ENCODE measurements at regions not wholly inside any gene's neighbourhood (a gene's known extent, or its start where the extent isn't known, plus 50 kb on each side); places are given as distances from the start of the nearest gene placed in this dataset.
"Not testable (repeated sequence)": the region's sequence is repeated elsewhere in the genome, so short reads cannot be mapped to it uniquely, and the experiment has no call there.

DNA sequence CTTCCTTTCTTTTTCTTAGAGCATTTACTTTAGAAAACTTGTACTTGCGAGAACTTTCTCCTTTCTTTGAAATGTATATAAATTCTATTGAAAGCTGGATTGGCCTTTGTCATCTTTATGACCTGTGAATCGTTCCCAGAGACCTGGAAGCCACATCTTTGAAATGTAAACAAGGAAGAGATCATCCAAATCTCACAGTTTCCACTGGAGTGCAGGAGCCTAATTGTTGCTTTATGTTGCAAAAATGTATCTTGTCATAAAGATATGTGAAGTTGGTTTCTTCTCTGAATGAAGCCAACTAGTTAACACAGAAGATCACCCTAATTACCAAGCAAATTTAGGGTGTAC is 1101.8 kb downstream of the TAF11L14 start:
- no peak for DNase-seq

- DNase-seq: not testable (repeated sequence)
These were observed 1102.5 kb downstream of the TAF11L14 start for GRCh38 chr5:18736736-18737135.

GRCh38 chr5:18740301-18740700 is 1106.0 kb downstream of the TAF11L14 start:
- no peak for DNase-seq

GRCh38 chr5:18742830-18743229 is 1108.6 kb downstream of the TAF11L14 start:
- no peak for DNase-seq

GRCh38 chr5:18744441-18744840 is 1110.2 kb downstream of the TAF11L14 start:
- DNase-seq: no peak

DNA sequence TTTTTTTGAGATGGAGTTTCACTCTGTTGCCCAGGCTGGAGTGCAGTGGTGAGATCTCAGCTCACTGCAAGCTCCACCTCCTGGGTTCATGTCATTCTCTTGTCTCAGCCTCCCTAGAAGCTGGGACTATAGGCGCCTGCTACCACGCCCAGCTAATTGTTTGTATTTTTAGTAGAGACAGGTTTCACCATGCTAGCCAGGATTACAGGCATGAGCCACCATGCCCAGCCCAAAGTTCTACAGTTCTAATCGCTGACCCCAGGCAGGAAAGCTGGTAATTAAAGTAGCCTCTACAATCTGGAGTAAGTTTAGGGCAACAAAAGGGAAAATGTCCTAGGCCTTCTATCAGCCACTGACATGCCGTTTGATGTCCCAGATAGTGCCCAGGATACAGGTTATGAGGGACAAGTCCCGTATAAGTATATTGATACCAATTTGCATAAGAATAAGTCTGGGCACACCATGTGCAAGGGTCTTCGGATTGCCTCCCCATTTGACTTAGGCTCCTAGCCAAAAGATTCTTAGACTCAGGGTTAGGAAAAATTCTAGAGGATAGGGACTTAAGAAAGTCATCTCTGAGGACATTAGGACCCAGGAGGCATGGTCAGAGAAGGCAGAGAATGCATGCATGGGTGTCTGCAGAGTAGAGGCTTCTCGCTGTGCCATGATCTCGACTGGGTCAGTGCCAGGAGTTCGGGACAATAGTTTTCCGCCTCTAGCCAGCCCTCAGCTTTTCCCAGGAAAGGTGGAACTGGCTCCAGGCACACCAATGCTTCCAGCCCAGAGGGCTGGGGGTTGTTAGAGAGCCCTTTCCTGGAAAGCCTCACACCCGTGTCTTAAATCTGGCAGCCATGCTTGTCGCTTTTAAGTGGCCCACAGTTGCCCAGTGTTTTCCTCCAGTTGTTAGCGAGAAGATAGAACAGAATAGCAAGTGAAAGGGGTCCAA is 1111.1 kb downstream of the TAF11L14 start:
- no peak for DNase-seq

- DNase-seq: no peak
These were observed 1111.8 kb downstream of the TAF11L14 start for GRCh38 chr5:18745988-18746615.

GRCh38 chr5:18749763-18750162 is 1115.5 kb downstream of the TAF11L14 start:
- DNase-seq: no peak

DNA sequence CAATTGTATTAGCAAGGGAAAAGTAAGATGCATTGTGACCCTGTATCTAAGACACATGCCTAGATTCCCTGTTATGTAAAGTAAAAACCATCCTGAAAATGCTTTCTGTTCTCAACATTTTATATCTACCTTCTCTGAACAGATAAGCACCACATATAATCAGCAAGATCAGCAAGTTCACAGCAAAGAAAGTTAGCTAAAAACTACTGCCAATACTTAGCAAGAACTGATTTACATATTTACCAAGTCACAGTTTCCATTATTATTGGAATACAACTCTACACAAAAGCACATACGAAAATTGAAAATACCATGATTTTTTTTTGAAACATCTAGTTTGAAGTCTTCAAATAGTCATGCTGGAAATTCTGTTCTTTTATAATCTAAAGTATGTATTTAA is 1118.1 kb downstream of the TAF11L14 start:
- no peak for DNase-seq

DNA sequence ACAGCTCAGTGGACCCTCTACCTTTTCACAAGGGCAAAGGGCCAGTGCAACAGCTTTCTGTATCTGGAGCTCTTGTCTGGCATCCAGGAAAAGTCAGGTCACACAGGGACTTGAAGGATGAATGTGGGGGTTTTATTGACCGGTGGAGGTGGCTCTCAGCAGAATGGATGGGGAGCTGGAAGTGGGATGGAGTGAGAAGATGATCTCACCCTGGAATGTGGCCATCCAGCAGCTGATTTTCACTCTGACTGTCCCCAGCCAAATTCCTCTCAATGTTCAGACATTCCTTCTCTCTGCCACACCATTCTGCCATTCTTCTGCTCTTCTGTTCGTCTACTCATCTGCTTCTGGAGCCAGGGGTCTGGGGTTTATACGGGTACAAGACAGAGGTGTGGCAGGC is 1119.9 kb downstream of the TAF11L14 start:
- no peak for DNase-seq

- DNase-seq: no peak
These were observed 1127.5 kb downstream of the TAF11L14 start for GRCh38 chr5:18761801-18762200.

DNA sequence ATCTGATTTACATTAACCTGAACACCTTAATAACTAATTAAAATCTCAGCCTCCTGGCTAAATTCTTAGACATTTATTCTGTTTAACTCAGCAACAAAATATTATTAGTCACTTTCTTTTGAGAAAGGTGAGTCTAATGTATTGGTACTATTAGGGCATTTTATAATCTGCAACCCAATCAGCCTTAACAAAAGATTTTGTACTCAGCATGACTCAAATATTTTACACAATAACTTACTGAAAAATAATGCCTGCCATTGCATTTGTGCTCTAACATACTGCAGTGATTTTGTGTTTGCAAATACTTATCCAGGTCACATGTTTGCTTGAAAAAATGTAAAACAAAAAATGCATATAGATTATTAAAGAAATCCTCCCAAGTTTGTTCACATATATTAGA is 1129.9 kb downstream of the TAF11L14 start:
- DNase-seq: no peak

DNA sequence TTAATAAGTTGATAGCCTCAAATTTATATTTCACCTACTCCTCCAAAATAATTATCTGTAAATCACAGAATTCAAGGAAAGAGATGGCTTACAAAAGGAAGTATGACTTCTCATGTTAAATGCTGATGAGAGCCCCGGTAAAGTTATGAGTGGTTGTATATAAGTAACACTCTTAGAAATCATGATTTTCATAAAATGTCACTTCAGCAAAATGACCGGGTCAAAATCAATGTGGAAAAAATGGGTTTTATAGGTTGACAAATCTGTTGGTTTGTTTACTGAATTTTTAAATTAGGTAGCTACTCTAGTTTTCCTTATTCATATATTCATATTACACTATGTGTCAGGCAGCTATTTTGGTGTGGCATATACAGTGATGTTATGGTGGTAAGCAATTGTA is 1131.0 kb downstream of the TAF11L14 start:
- DNase-seq: no peak

- no peak for DNase-seq
These were observed 1136.9 kb downstream of the TAF11L14 start for GRCh38 chr5:18771097-18771610.

DNA sequence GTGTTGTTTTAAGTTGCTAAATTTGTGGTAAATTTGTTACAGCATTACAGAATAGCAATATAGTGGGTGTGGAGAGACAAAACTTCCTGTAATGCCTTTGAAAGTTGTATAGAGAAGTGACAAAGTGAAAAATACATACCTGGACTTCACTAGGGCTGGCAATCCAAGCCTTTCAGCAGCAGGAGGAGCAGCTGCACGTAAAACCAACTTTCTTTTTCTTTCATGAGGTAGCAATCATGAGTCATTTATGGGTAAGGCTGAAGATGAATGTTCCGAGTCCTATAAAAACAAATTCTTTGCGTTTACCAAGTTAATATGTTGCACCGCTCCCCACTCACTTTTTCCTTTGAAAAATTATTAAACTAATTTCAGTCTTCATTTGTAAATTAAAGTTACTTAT is 1138.2 kb downstream of the TAF11L14 start:
- no peak for DNase-seq

- DNase-seq: no peak
These were observed 1144.0 kb downstream of the TAF11L14 start for GRCh38 chr5:18778225-18778624.

DNA sequence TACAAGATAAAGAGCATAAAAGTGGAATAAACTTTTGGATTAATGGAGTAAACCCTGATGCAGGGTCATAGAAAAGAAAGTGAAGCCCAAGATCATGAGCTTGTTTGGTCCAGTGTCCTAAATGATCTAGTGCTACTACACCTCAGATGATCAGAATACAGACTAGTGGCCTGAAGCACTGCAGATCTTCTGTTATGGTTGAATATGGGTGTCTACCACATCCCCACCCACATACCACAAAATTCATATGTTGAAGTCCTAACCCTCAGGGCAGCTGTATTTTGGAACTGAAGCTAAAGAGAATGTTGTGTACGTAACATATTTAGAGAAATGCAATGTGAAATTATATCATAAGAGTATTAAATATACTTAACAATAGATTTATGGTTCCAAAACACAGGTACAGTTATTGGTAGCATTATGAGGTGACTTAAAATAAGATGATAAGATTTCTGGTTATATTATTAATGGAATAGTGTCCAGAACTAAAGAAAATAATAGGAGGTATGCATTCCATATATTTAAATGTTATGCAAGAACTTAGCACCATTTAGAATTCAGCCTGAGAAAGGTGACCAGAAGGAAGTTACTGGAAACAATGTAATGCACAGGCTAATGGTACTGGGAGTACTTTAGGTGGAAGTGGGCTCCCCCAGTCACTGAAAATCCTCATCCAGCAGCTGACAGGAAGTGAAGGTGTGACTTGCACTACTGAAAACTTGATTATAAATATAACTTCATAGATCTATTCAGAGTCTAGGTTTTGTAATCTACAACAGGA is 1155.1 kb downstream of the TAF11L14 start:
- no peak for DNase-seq

DNA sequence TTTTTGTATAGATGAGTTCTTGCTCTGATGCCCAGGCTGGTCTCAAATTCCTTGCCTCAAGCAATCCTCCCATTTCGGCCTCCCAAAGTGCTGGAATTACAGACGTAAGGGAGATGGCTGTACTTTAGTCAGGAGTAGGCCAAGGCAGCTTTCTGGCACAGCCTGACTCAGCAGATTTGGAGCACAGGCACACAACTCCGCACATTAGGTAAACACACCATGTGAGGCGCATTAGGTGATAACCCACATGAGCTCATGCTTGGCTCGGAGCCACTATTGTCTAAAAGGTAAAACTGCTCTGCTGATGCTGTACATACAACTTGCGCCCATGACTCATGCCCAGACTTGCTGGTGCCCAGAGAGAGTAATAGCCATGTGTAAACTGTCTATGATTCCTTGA is 1157.9 kb downstream of the TAF11L14 start:
- DNase-seq: no peak

GRCh38 chr5:18797222-18797621 is 1163.0 kb downstream of the TAF11L14 start:
- DNase-seq: no peak

GRCh38 chr5:18798058-18798457 is 1163.8 kb downstream of the TAF11L14 start:
- DNase-seq: no peak

- DNase-seq: no peak
These were observed 1165.3 kb downstream of the TAF11L14 start for GRCh38 chr5:18799482-18800128.

DNA sequence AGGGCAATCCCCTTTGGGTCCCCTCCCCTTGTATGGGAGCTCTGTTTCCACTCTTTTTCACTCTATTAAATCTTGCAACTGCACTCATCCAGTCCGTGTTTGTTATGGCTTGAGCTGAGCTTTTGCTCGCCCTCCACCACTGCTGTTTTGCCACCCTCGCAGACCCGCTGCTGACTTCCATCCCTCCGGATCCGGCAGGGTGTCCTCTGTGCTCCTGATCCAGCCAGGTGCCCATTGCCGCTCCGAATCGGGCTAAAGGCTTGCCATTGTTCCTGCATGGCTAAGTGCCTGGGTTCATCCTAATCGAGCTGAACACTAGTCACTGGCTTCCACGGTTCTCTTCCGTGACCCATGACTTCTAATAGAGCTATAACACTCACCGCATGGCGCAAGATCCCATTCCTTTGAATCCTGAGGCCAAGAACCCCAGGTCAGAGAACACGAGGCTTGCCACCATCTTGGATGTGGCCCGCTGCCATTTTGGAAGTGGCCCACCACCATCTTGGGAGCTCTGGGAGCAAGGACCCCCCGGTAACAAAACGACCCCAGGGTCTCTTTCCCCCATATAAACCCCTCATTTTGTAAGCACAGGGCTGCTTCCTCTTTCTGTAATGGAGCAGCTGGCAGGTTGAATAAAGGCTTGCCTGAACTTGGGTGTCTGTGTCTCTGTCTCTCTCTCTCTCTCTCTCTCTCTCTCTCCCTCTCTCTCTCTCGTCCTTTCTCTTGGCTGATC is 1166.2 kb downstream of the TAF11L14 start:
- no peak for DNase-seq
